NCI-H69 (cell line): ENCODE measurements at regions not wholly inside any gene's neighbourhood (a gene's known extent, or its start where the extent isn't known, plus 50 kb on each side); places are given as distances from the start of the nearest gene placed in this dataset.
"Not testable (repeated sequence)": the region's sequence is repeated elsewhere in the genome, so short reads cannot be mapped to it uniquely, and the experiment has no call there.

Source experiments
- DNase-seq: peaks from one replicate; lab custom pipeline; 2025; lab: John Stamatoyannopoulos, UW

- no peak for DNase-seq
Observed at GRCh38 chr2:199216253-199216652, 241.5 kb downstream of the SATB2 start.

DNA sequence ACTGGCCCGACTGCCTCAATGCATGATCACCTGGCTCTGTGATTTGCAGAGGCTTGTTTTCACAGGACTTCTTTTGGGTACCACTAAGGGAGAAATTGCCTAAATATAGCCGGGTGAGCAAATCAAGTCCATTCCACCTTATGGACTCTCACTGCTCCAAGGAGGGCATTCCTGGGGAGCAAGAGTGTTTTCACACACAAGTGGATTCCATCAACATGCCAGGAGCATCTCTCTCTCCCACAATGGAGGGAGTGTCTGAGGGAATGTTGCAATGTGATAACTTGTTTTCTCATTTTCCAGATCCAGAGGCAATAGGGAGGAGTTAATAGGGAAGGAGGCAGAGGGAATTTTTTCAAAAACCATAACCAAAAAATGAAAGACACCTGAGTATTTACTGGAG lies 250.7 kb downstream of the SATB2 start:
- no peak for DNase-seq

DNA sequence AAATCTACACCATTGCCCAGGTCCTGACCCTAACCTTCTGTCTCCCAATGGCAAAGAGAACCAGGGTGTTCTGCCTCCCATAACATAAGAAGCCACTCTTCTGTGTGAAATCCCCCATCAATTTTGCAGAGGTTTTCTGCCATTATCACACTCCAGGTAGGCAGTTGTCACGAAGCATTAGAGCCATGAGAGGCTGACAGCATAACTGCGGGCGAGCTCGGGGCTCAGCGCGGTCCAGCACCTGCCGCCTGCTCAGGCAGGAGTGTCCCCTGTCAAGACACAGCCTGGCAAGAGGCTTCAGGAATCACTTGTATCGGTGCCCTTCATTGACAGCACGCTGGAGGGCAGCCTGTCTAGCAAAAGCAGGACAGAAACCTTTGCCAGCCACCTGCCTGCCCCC lies 251.2 kb downstream of the SATB2 start:
- DNase-seq, result no peak

GRCh38 chr2:199202964-199203363 lies 254.8 kb downstream of the SATB2 start:
- DNase-seq, result no peak

- DNase-seq, result no peak
Observed at GRCh38 chr2:199201539-199201938, 256.2 kb downstream of the SATB2 start.

DNA sequence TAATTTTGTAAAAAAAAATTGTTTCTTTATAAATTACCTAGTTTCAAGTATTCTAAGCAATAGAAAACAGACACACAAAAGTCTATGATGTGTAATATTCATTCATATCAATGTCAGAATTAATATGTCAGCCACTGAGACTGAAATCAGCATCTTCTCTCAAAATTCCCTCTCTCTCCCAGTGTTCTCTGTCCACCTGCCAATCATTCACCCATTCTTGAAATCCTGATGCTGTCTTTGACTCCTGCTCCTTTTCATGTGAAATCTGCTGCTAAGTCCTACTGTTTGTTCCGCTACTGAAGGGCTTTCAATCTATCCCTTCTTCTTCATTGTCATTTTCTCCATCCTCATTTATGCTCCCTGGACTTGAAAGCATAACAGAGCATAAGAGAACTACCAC lies 257.9 kb downstream of the SATB2 start:
- no peak for DNase-seq

DNA sequence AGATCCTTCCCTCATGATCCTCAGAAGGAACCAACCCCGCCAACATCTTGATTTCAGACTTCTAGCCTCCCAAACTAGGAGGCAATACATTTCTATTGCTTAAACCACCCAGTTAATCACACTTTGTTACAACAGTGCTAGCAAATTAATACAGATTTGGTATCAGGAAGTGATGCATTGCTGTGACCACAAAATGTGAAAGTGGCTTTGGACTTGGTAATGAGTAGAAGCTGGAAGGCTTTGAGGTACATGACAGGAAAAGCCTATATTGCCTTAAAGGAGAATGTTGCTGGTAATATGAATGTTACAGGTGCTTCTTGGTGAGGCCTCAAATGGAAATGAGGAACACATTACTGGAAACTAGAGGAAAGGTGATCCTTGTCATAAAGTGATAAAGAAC lies 260.3 kb downstream of the SATB2 start:
- no peak for DNase-seq

GRCh38 chr2:199196686-199197085 lies 261.1 kb downstream of the SATB2 start:
- DNase-seq, result no peak

DNA sequence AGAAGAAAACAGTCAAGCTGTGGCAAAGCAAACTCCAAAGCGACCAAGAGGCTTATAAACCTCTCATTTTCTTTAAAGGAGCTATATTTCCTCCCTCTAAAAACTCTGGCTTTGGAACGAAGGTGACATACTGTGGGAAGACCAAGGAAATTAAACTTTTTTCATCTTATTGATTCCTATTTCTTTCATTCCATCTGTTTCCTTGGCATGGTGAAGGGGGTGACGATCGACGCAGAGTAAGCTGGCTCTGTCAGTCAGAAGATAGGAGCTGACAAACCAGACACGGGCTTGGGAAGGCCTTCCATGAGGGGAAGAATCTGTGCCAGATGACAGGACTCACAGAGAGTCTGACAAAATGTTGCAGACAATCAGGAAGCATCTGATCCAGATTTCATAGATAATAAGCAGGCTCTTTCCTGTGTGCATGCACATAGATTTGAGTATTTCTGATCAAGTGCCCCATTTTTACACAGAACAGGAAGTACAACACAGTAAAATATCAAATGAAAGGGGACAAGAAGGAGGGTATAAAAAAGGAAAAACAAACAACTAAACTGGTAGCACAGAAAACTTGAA lies 261.7 kb downstream of the SATB2 start:
- no peak for DNase-seq

- peak; percentile 7 for DNase-seq
Observed at GRCh38 chr2:199191461-199191860, 266.3 kb downstream of the SATB2 start.

- no peak for DNase-seq
Observed at GRCh38 chr2:199189229-199189628, 268.5 kb downstream of the SATB2 start.

- DNase-seq, result peak; percentile 60
Observed at GRCh38 chr2:199186301-199186751, 271.4 kb downstream of the SATB2 start.

DNA sequence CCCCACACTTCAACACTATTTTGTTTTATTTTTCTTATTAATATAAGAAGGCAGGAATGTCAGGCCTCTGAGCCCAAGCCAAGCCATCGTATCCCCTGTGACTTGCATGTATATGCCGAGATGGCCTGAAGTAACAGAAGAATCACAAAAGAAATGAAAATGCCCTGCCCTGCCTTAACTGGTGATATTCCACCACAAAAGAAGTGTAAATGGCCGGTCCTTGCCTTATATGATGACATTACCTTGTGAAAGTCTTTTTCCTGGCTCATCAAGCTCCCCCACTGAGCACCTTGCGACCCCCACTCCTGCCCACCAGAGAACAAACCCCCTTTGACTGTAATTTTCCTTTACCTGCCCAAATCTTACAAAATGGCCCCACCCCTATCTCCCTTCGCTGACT lies 272.6 kb downstream of the SATB2 start:
- not testable (repeated sequence) for DNase-seq

- no peak for DNase-seq
Observed at GRCh38 chr2:199163613-199164458, 293.9 kb downstream of the SATB2 start.

DNA sequence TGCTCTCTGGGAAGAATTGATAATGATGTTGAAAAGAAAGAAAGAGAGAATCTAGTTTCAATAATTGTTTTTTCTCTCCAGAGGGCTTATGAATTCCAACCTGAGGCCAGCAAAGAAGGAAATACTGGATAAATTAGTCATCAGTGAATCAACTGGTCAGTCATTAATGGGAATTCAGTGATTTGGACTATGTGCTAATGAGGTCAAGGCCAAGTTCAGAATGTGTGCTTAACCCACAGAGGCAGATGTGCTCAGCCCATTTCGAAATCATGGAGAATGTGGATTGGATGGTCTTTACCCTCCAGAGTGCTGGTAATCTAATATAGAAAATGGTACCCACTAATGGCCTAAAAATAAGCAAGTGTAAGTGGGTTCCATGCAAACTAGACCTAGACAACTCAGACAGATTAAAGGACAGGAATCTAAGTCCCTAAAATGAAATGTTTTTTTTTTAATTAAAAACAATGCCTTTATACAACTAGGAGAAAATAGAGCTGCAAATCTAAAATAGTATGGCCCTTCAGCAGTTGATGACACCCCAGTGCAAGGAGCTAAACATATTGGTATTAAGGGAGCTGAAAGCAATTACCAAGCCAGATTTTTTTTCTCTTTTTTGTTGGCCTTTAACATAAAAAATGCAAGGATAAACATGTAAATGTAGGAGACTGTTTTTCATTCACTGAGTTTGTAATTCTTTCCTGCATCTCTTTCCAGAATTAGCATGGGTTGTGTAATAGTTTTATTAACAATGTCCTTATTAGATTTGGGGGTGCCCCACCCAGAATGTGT lies 296.9 kb downstream of the SATB2 start:
- no peak for DNase-seq

GRCh38 chr2:199160081-199160480 lies 297.7 kb downstream of the SATB2 start:
- no peak for DNase-seq

DNA sequence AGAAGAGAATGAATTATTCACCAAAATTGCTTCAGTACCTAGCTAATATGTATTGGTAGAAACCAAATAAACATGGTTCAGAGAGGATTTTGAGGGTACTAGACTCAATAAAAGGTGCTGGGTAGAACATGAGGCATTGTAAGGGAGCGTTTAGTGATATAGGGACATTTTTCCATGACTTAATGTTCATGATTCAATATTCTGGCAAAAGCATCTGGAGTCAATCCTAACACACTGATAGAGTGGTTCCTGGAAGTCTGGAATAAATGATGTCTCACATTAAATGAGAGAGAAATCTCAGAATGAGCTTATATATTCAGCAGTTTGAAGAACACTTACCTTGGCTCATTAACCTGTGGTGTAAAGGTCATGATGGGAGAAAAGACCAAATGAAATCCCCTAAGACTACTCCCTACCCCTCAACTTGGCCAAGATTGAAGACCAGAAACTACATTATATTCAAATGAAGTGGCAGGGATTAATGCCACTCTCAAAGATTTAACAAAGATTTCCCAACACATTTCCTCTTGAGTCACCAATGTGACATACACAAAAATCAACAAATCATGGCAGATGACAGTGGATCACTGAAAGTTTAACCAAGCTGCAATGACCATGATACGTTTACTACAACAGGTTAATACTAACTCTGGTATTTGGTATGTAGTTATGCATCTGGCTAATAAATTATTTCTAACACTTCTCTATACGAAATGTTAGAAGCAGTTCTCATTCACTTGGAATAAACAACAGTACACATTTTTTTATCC lies 309.5 kb downstream of the SATB2 start:
- DNase-seq, result no peak

- DNase-seq, result no peak
Observed at GRCh38 chr2:199147216-199147615, 310.5 kb downstream of the SATB2 start.

DNA sequence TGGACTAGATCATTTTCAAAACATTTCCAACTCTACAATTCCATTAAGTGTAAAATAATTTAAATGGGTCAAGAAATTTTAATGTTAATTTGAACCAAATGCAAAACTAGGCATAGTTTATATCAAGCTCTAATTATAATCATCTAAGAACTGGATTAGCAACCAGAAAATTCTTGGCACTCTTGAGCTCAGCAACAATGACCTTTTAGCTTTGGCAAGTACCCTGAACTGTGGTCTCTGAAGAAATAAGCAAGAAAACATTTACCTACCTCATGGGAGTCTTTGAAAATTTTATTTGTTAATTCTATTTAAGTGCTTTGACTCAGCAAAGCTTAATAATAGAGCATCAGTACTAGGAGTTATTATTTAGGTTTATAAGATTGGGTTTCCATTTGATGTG lies 313.2 kb downstream of the SATB2 start:
- DNase-seq, result no peak

- no peak for DNase-seq
Observed at GRCh38 chr2:199144036-199144435, 313.7 kb downstream of the SATB2 start.

GRCh38 chr2:199136681-199137080 lies 321.1 kb downstream of the SATB2 start:
- DNase-seq, result peak; percentile 29

DNA sequence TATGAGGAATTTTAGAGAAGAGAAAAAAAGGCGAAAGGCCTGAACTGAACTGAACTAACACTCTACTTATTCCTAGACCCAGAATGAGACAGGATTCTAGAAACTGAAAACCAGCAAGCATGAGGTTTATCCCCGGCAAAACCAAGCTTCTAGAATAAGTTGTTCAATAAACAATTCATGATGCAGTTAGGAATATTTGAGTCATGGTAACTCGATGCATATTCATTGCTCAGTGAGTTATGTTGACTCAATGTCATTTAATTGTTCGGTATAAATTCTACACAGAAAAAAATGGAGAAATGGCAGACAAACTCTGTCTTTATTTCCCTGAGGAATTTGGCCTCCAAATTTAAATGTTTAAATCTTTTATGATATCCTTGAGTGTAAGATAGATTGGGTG lies 321.5 kb downstream of the SATB2 start:
- DNase-seq, result no peak
